Neural crest cell (in vitro differentiated cells): ENCODE measurements at regions not wholly inside any gene's neighbourhood (a gene's known extent, or its start where the extent isn't known, plus 50 kb on each side); places are given as distances from the start of the nearest gene placed in this dataset.

Source experiments
- DNase-seq: peaks from one replicate; pipeline ENCODE4 v3.0.0; 2021; ENCODE audit warnings: low read depth, mixed read lengths, low spot score
- H3K27ac Mint-ChIP-seq: one replicate; pipeline ENCODE4 v1.8.0; 2021; ENCODE audit warnings: mild to moderate bottlenecking, mixed read lengths; ENCODE audit not compliant: unreplicated experiment
- H3K27me3 Mint-ChIP-seq: 2 replicates; pipeline ENCODE4 v1.8.0; 2021; ENCODE audit warnings: low read depth, mild to moderate bottlenecking, mixed read lengths
- H3K36me3 Mint-ChIP-seq: 2 replicates; pipeline ENCODE4 v1.8.0; 2021; ENCODE audit warnings: low read depth, mild to moderate bottlenecking, mixed read lengths
- H3K4me1 Mint-ChIP-seq: 2 replicates; pipeline ENCODE4 v1.8.0; 2021; ENCODE audit warnings: mixed read lengths
- H3K4me3 Mint-ChIP-seq: one replicate; pipeline ENCODE4 v1.8.0; 2021; ENCODE audit warnings: mild to moderate bottlenecking, mixed read lengths
- H3K9me3 Mint-ChIP-seq: 2 replicates; pipeline ENCODE4 v1.8.0; 2021; ENCODE audit warnings: mixed read lengths
- TF ChIP-seq, protein P1 (sequence below): fragments of 200-600 bp; sonication (generic); conservative IDR thresholded peaks from 2 replicates; pipeline ENCODE4 v1.5.0; 2021; ENCODE audit warnings: antibody characterized with exemption, mild to moderate bottlenecking

DNA sequence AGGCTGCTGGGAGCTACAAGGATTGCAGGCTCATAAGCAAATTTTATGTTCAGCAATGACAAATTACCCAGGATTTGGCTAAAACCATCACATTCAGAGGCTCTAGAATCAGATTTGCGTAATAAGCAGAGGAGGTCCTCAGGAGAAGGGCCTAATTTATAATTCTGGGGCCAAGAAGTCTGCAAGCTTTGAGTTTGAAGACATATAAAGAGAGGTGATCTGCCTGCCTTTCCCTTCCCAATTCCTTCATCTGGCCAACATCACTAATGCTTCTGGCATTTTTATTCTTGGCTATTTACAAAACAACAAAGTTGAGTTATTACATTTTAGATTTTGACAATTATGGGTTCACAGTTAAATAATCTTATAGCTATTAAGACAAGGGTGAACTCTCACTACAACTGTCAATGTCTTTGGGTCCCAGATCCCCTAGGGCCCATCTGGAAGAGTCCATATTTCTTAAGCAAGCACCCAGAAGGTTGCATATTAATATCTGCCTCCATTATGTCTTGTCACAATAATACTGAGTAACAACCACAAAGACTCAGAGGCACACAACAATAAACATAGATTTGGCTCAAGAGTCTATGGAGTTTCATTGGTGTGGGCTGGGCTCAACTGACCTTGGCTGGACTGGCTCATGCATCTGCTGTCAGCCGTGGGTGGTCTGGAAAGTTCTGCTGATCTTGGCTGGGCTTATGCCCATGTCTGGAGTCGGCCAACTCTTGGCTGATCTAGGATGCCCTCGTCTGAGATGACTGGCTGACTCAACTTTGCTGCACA lies 67.2 kb upstream of the CD82 start:
- DNase-seq: no peak
- TF ChIP-seq, protein P1, sequence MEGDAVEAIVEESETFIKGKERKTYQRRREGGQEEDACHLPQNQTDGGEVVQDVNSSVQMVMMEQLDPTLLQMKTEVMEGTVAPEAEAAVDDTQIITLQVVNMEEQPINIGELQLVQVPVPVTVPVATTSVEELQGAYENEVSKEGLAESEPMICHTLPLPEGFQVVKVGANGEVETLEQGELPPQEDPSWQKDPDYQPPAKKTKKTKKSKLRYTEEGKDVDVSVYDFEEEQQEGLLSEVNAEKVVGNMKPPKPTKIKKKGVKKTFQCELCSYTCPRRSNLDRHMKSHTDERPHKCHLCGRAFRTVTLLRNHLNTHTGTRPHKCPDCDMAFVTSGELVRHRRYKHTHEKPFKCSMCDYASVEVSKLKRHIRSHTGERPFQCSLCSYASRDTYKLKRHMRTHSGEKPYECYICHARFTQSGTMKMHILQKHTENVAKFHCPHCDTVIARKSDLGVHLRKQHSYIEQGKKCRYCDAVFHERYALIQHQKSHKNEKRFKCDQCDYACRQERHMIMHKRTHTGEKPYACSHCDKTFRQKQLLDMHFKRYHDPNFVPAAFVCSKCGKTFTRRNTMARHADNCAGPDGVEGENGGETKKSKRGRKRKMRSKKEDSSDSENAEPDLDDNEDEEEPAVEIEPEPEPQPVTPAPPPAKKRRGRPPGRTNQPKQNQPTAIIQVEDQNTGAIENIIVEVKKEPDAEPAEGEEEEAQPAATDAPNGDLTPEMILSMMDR: no peak
- H3K27ac Mint-ChIP-seq: no peak overlapping the region
- H3K4me1 Mint-ChIP-seq: no peaks in the 10 kb centered on the region
- no peak overlapping the region for H3K4me3 Mint-ChIP-seq
- no peaks in the 10 kb centered on the region for H3K36me3 Mint-ChIP-seq
- H3K9me3 Mint-ChIP-seq: no peaks in the 10 kb centered on the region
- peaks cover 5% of the 10 kb centered on the region for H3K27me3 Mint-ChIP-seq

DNA sequence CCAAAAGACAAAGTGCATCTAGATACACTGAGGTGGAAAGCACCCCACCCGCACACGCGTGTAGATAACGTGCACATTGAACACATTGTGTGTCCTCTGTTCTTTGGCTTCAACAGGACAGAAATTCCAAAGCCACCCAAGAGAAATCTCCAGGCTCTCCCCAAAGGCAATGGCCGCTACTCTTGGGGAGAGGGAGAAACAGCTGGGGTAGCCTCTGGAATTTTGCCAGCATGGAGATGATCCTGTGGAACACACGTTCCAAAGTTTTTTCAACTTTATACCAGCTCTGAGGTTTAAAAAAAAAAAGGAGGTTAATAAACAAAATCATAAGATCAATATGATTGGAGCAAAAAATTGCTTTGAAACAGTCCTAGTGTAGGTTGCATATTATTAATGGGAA lies 63.0 kb upstream of the CD82 start:
- no peaks in the 10 kb centered on the region for H3K4me1 Mint-ChIP-seq
- H3K36me3 Mint-ChIP-seq: no peaks in the 10 kb centered on the region
- no peaks in the 10 kb centered on the region for H3K9me3 Mint-ChIP-seq
- peaks cover 8% of the 10 kb centered on the region for H3K27me3 Mint-ChIP-seq
- TF ChIP-seq, protein P1: no peak
- H3K27ac Mint-ChIP-seq: no peak overlapping the region
- no peak overlapping the region for H3K4me3 Mint-ChIP-seq
- no peak for DNase-seq

DNA sequence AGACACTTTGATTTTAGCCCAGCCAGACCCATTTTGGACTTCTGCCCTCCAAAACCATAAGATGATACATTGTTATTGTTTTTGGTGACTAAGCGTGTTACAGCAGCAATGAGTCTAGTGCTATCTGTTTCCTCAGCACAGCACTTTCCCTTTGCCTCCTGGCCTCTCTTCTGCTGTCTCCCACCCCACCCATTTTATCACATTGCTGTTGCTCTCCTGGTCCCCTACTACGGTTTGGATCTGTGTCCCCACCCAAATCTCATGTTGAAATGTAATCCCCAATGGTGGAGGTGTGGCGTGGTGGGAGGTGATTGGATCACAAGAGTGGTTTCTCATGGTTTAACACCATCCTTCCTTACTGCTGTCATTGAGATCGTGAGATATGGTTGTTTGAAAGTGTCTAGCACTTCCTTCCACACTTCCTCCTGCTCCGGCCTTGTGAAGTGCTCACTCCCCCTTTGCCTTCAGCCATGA lies 59.8 kb upstream of the CD82 start:
- no peak for DNase-seq
- Mint-ChIP-seq H3K36me3 (no peaks in the 10 kb centered on the region), H3K27me3 (peaks cover 8% of the 10 kb centered on the region), H3K9me3 (no peaks in the 10 kb centered on the region), H3K27ac (no peak overlapping the region), H3K4me1 (peaks cover 7% of the 10 kb centered on the region), H3K4me3 (no peak overlapping the region)
- TF ChIP-seq, protein P1: no peak

DNA sequence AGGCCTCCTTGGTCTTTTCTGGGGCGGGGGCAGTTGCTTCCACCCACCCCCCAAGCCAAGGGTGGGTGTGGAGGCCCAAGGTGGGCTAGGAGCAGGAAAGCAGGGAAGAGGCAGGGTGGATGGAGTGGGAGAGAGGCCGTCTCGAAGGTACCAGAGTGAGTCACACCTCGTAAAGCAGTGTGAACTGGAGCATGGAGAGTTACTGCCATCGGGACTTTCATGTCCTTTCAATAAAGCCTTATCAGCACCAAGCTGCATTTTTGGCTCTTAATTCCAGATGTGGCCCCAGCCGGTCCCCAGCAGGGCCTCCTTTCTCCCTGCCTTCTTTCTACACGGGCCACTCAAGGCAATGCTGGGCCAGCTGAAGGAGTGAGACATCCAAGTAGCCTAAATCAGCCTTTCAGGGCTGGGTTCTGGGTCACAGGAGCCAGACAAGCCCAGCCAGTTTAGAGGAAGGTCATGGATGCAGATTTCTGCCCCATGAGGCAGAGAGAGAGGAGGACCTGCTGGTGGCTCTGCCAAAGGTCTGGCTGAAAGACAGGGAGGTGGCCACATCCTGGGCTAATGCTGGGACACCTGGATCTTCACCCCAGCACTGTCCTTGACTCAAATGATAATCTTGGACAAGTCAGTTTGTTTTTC lies 59.0 kb upstream of the CD82 start:
- peaks cover 13% of the 10 kb centered on the region for H3K27me3 Mint-ChIP-seq
- H3K27ac Mint-ChIP-seq: no peak overlapping the region
- H3K4me1 Mint-ChIP-seq: peaks cover 7% of the 10 kb centered on the region
- no peaks in the 10 kb centered on the region for H3K9me3 Mint-ChIP-seq
- no peak for DNase-seq
- TF ChIP-seq, protein P1: no peak
- no peaks in the 10 kb centered on the region for H3K36me3 Mint-ChIP-seq
- no peak overlapping the region for H3K4me3 Mint-ChIP-seq

DNA sequence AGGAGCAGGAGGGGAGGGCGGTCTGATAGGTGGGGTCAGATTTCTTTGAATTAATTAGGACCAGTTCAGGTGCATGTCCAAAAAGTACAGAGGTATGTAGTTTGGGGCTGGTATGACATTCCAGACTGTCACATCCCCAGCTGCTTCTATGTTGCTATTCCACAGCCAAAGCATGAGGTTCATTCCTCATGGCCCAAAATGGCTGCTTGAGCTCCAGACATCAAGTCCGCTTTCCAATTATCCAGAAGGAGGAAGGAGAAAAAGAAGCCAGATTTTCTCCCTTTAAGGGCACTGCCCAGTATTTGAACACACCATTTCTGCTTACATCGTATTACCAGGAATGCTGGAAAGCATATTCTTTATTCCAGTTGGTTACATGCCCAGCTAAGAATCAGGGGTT lies 58.0 kb upstream of the CD82 start:
- Mint-ChIP-seq H3K36me3 (no peaks in the 10 kb centered on the region), H3K4me3 (no peak overlapping the region), H3K27me3 (peaks cover 19% of the 10 kb centered on the region), H3K4me1 (peaks cover 7% of the 10 kb centered on the region), H3K27ac (no peak overlapping the region), H3K9me3 (no peaks in the 10 kb centered on the region)
- no peak for DNase-seq
- TF ChIP-seq, protein P1: no peak
